GM21515 (cell line): ENCODE measurements at regions not wholly inside any gene's neighbourhood (a gene's known extent, or its start where the extent isn't known, plus 50 kb on each side); places are given as distances from the start of the nearest gene placed in this dataset.
"Not testable (repeated sequence)": the region's sequence is repeated elsewhere in the genome, so short reads cannot be mapped to it uniquely, and the experiment has no call there.

Source experiments
- ATAC-seq: cut with Tn5 transposase; IDR thresholded peaks from one replicate; pipeline ENCODE4 v1.9.1; 2021; ENCODE audit not compliant: unreplicated experiment

GRCh38 chr1:60290393-60290792 lies 216.8 kb upstream of the C1orf87 start:
- ATAC-seq = no peak

- ATAC-seq = no peak
Observed at GRCh38 chr1:60287536-60287935, 214.0 kb upstream of the C1orf87 start.

- no peak for ATAC-seq
Observed at GRCh38 chr1:60283690-60284089, 210.1 kb upstream of the C1orf87 start.

DNA sequence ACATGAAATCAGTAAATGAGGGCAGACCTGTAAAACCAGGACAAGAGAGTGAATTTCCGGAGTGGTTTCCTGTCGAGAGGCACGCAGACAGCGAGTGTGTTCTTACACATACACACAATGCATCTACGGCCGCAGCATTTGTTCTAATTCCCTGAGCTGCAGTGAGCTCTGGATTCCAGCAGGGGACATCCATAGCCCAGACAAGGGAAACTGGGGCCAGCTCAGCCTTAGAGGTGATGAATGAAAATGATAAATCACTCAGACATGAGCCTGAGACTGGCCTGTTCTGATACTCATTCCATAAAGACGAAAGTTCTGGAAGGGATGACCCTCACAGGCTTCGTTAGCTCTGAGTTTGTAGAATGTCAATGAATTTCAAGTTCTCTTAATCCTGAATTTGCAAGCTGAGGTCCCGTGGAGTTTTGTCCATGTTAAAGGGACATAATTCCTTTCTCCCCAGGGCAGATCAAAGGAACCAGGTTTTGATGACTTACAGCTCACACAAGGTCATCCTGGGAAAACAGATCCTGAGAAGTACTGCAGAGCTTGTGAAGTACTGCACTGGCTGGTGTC lies 207.9 kb upstream of the C1orf87 start:
- ATAC-seq = peak; percentile 88

- no peak for ATAC-seq
Observed at GRCh38 chr1:60280819-60281218, 207.2 kb upstream of the C1orf87 start.

DNA sequence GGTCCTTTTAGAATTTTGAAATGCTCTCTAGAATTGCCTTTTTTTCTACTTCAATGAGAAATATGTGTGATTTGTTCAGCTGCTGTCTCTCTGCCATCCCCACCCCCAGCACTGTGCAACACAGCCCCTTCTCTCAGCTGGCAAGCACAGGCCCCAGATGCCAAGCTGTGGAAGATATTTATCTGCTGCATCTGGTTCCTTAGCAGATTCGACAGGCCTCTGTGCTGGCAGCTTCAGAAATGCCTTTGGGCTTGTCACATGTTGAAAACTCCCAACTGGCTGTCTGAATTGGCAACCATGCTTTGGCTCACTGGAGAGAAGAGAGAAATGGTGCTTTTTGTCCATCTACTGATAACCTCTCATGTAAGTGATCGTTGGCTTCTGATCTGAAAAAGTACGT lies 206.7 kb upstream of the C1orf87 start:
- no peak for ATAC-seq

DNA sequence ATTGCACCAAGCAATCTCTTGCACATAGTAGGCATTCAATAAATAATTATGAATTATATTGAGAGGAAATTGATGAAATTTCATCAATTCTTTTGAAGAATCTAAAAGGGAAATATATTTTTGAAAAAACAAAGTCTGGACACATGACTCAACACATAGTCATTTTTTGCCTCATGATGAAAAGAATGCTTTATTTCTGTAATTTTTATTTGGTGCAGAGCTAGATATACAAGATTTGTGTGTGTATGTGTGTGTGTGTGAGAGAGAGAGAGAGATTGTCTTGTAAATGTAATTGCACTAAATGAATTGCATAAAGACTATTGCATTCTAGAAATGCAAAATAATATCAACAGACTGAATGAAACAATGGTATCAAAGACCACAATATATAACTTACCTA lies 206.2 kb upstream of the C1orf87 start:
- ATAC-seq = no peak

DNA sequence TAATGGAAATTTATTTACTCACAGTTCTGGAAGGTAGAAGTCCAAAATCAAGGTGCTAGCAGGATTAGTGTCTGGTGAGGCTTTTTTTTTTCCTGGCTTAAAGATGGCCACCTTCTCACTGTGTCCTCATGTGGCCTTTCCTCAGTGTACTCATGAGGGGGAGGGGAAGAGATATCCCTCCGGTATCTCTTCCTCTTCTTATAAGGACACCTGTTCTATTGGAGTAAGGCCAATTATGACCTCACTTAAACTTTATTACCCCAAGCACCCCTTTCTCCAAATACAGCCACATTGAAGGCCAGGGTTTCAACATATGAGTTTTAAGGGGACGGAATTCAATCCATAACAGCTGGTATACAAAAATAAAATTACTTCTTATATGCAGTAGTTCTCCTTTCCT lies 203.7 kb upstream of the C1orf87 start:
- ATAC-seq = no peak

DNA sequence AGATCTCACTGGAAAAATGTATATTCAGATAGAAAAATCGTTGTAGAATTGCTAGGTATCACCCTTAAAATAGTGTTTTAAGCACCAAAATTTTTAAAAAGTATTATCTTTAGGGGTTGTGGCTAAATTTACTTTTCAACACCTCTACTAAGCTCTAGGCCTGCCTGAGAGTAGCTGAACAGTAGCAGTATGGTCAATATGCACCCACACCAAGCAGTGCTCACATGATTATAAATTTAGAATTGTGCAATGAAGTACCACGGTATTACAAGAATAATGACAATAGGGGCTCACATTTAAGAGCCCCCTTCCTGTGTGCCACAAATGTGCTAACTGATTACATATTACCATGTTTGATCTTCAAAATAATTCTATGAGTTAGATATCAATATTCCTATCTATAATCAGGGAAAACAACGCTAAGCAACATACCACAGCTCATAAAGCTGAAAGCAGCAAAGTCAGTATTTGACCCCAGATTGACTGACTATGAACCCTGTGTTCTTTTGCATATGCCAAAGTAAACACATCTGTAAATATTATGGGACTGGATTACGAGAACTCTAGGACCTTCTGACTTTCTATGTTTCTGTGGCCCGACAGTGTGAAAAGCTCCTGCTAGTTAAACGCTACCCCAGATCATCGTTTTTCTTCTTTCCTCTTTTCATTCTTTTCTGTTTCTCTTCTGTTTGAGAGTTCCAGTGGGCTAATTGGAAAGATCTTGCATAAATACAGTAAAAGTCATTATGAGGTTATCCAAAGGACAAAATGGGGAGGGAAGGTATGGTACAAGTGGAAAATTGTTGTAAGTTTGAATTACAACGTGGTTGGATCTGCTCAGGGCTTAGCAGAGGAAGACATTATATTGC lies 201.1 kb upstream of the C1orf87 start:
- ATAC-seq = no peak

- no peak for ATAC-seq
Observed at GRCh38 chr1:60273185-60273584, 199.6 kb upstream of the C1orf87 start.

- no peak for ATAC-seq
Observed at GRCh38 chr1:60271041-60271440, 197.5 kb upstream of the C1orf87 start.

GRCh38 chr1:60268451-60268850 lies 194.9 kb upstream of the C1orf87 start:
- no peak for ATAC-seq

GRCh38 chr1:60265560-60266535 lies 192.3 kb upstream of the C1orf87 start:
- ATAC-seq = no peak

- ATAC-seq = no peak
Observed at GRCh38 chr1:60262701-60263100, 189.1 kb upstream of the C1orf87 start.

DNA sequence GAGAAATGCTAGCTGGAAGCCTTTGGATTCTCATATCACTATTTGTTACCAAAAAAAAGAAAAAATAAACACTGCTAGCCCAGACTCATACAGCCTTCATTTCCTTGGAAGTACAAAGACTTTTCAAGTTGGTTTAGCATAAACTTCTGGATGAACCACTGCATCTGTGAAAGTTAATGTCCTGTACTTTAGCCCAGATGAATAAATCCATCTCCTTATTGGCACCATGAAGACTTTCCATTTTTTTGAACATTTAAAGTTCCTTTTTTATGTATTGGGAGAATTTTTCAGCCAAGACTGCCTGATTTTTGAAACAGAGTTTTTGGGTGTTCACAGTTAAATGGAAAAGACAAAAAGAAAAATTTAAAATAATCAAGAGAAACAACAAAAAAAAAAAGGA lies 184.0 kb upstream of the C1orf87 start:
- ATAC-seq = no peak

DNA sequence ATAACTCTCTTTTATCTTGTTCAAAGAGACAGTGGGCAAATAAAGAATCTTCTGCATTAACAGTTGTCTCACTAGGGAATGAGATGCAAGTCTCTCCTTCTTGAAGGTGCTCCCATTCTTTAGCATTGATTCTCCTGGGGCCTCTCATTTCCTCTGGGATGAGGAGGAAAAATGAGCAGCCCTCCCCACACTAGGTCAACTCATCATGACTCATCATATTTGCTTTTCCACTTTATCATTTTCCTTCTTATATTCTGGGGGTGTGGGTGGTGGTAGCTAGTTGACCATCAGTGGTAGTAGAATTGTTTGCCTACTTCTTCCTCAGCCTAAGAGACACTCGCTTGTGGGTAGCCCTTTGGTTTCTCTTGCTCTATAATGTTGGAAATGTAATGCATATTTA lies 182.0 kb upstream of the C1orf87 start:
- ATAC-seq = no peak

DNA sequence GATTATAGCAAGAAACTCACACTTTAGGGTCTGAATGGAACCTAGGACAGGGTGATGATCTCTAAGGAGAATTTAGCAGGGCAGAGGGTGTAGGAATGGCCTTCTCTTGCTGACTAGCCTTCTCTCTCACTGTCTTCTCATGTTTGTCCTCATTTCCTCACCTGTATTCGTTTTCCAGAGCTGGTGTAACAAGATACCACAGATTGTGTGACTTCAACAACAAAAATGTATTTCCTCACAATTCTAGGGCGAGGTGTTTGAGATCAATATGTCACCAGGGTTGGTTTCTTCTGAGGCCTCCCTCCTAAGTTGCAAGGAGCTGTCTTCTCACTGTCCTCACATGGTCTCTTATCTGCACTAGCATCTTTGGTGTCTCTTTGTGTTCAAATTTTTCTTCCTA lies 177.9 kb upstream of the C1orf87 start:
- no peak for ATAC-seq

- not testable (repeated sequence) for ATAC-seq
Observed at GRCh38 chr1:60247467-60247866, 173.9 kb upstream of the C1orf87 start.

DNA sequence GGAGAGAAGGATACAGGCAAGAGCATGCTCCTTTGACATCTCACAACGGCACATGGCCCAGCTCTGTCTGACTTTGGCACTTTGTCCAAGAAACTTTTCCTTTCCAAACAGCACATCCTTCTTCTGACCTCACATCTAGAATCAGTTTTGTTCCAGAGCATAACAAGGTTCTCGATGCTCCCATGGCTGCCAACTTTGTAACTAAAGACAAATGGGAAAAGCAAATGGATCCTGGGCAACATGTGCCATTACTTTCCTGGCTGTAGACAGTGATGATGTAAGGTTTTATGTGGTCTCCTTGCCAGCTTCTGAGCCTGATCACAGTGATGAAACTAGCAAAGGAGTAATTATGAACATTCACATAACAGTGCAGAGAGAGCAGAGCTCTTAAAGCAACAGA lies 171.8 kb upstream of the C1orf87 start:
- ATAC-seq = no peak

DNA sequence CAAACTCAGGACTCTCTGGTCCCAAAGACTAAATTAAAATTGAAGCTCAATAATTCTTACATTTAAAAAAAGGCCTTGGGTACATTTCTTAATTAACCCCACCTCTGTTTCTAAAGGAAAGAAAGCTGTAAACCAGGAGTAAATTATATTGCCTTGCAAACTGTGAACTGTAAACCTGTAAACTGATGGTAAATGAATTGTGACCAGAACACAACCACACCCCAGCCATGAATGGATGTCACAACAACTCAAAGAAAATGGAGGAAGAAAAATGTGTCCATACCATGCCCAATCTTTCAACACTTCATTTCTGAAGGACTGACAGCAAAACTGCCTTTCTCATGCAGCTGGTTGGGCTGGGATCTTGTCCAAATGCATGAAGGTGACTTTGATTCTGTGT lies 171.3 kb upstream of the C1orf87 start:
- ATAC-seq = no peak

GRCh38 chr1:60235275-60235674 lies 161.7 kb upstream of the C1orf87 start:
- no peak for ATAC-seq

- ATAC-seq = no peak
Observed at GRCh38 chr1:60234776-60235175, 161.2 kb upstream of the C1orf87 start.
